Liver (tissue), 8 donors: ENCODE measurements at regions not wholly inside any gene's neighbourhood (a gene's known extent, or its start where the extent isn't known, plus 50 kb on each side); places are given as distances from the start of the nearest gene placed in this dataset.

Experiments
- DNase-seq: peaks from one replicate; pipeline ENCODE4 v3.0.0-alpha.2; 2017; ENCODE audit warnings: low spot score
- H3K27ac ChIP-seq, 2 donors: one replicate each; pipeline ENCODE4 v1.7.0; 2013; ENCODE audit warnings: inconsistent platforms in 2 of 2, low read length in 2 of 2, control low read depth in 1 of 2, low read depth in 1 of 2, mild to moderate bottlenecking in 1 of 2
- H3K27me3 ChIP-seq, 4 donors: one replicate each; pipeline versions ENCODE4 v1.6.1 to v1.7.0; 2013; ENCODE audit warnings: low read length in 3 of 4, inconsistent platforms in 1 of 4, mild to moderate bottlenecking in 1 of 4, moderate library complexity in 1 of 4; ENCODE audit not compliant: control insufficient read depth in 4 of 4, insufficient read depth in 4 of 4
- H3K36me3 ChIP-seq, 4 donors: one replicate each; pipeline versions ENCODE4 v1.6.1 to v1.7.0; 2013; ENCODE audit warnings: low read length in 3 of 4, mild to moderate bottlenecking in 3 of 4, low read depth in 1 of 4, moderate library complexity in 1 of 4; ENCODE audit not compliant: control insufficient read depth in 4 of 4, insufficient read depth in 3 of 4
- H3K4me1 ChIP-seq, 4 donors: one replicate each; pipeline versions ENCODE4 v1.6.1 to v1.7.0; 2013; ENCODE audit warnings: low read length in 3 of 4, mild to moderate bottlenecking in 3 of 4, moderate library complexity in 1 of 4; ENCODE audit not compliant: control insufficient read depth in 4 of 4, insufficient read depth in 4 of 4
- H3K4me3 ChIP-seq, 3 donors: one replicate each; pipeline versions ENCODE4 v1.6.1 to v1.7.0; 2013; ENCODE audit warnings: low read length in 3 of 3, control low read depth in 1 of 3, low read depth in 1 of 3, mild to moderate bottlenecking in 1 of 3
- H3K9ac ChIP-seq, 2 donors: one replicate each; pipeline ENCODE4 v1.7.0; 2013; ENCODE audit warnings: low read length in 2 of 2, mild to moderate bottlenecking in 2 of 2, moderate library complexity in 2 of 2, control low read depth in 1 of 2, low read depth in 1 of 2
- H3K9me3 ChIP-seq, 4 donors: one replicate each; pipeline versions ENCODE4 v1.6.1 to v1.7.0; 2013; ENCODE audit warnings: low read length in 3 of 4; ENCODE audit not compliant: control insufficient read depth in 4 of 4
- EGR1 ChIP-seq, 2 donors: IDR thresholded peaks; 2 replicates each; pipeline ENCODE4 v1.6.1; 2016 to 2018; ENCODE audit warnings: antibody characterized with exemption in 2 of 2, low read depth in 2 of 2
- FOXA1 ChIP-seq: IDR thresholded peaks from 2 replicates; pipeline ENCODE4 v1.6.1; 2016; ENCODE audit warnings: antibody characterized with exemption
- FOXA2 ChIP-seq: IDR thresholded peaks from 2 replicates; pipeline ENCODE4 v1.6.1; 2016; ENCODE audit warnings: antibody characterized with exemption
- GABPA ChIP-seq, 2 donors: IDR thresholded peaks in 1 of 2; conservative IDR thresholded peaks in 1 of 2; 2 replicates each; pipeline ENCODE4 v1.6.1; 2016; ENCODE audit warnings: antibody characterized with exemption in 2 of 2, mild to moderate bottlenecking in 1 of 2, moderate library complexity in 1 of 2
- HNF4A ChIP-seq, 2 donors: conservative IDR thresholded peaks; 2 replicates each; pipeline ENCODE4 v1.6.1; 2016; ENCODE audit warnings: antibody characterized with exemption in 2 of 2, mild to moderate bottlenecking in 2 of 2
- HNF4G ChIP-seq: IDR thresholded peaks from 2 replicates; pipeline ENCODE4 v1.6.1; 2016; ENCODE audit warnings: antibody characterized with exemption
- JUND ChIP-seq, 2 donors: IDR thresholded peaks; 2 replicates each; pipeline ENCODE4 v1.6.1; 2016; ENCODE audit warnings: antibody characterized with exemption in 2 of 2
- NR2F2 ChIP-seq: IDR thresholded peaks from 2 replicates; pipeline ENCODE4 v1.6.1; 2016; ENCODE audit warnings: antibody characterized with exemption
- RAD21 ChIP-seq, 2 donors: IDR thresholded peaks; 2 replicates each; pipeline ENCODE4 v1.6.1; 2016; ENCODE audit warnings: antibody characterized with exemption in 2 of 2, mild to moderate bottlenecking in 2 of 2
- RXRA ChIP-seq, 2 donors: IDR thresholded peaks; 2 replicates each; pipeline ENCODE4 v1.6.1; 2017 to 2018; ENCODE audit warnings: antibody characterized with exemption in 2 of 2, mild to moderate bottlenecking in 1 of 2
- SP1 ChIP-seq: IDR thresholded peaks from 2 replicates; pipeline ENCODE4 v1.6.1; 2018; ENCODE audit warnings: antibody characterized with exemption, mild to moderate bottlenecking
- TAF1 ChIP-seq: conservative IDR thresholded peaks from 2 replicates; pipeline ENCODE4 v1.6.1; 2016; ENCODE audit warnings: antibody characterized with exemption, mild to moderate bottlenecking
- YY1 ChIP-seq: IDR thresholded peaks from 2 replicates; pipeline ENCODE4 v1.6.1; 2016; ENCODE audit warnings: antibody characterized with exemption, mild to moderate bottlenecking
- WGBS: extraction: QIAGEN DNeasy Blood & Tissue Kit; methylation state at CpG from one replicate; pipeline ENCODE4 v1.1.7; 2013; 5-methylcytosine and 5-hydroxymethylcytosine counted together
- TF ChIP-seq, protein P1 (sequence below): IDR thresholded peaks from 2 replicates; pipeline ENCODE4 v1.6.1; 2016; ENCODE audit warnings: antibody characterized with exemption, mild to moderate bottlenecking
- TF ChIP-seq, protein P2 (sequence below): fragments of 150-350 bp; IDR thresholded peaks from 2 replicates; pipeline ENCODE4 v1.5.1; 2017; ENCODE audit warnings: improper control_type of control experiment, low read depth, low read length; ENCODE audit not compliant: missing input control
- TF ChIP-seq, protein P3 (sequence below): IDR thresholded peaks from 2 replicates; pipeline ENCODE4 v1.6.1; 2016; ENCODE audit warnings: antibody characterized with exemption
- TF ChIP-seq, protein P4 (sequence below): IDR thresholded peaks from 2 replicates; pipeline ENCODE4 v1.6.1; 2016; ENCODE audit warnings: antibody characterized with exemption
- TF ChIP-seq, protein P5 (sequence below): IDR thresholded peaks from 2 replicates; pipeline ENCODE4 v1.6.1; 2016; ENCODE audit warnings: antibody characterized with exemption
- donor health status: healthy.
- donor health status: healthy.
- donor health status: healthy.
- donor health status: healthy.
- donor health status: healthy.

DNA sequence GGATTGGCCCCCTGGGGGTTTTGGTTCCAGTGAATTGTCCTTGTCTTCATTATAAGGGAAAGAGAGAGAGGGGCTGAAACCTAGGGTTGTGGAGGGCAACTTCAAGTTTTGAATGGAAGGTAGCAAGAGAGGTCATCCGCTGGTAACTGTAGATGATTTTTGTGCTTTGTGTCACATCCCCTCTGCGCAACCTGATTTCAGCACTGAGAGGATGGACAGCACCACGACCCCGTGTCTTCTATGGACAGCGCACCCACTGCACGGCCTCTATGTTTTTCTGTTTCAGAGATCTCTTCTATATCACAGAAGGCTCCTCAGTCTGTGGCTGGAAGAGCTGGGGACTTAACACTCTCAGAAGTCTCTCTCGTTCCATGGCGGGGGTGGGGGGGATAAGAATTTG, 127.0 kb upstream of the RPH3A start:
- no peaks in the 10 kb centered on the region for H3K9me3 ChIP-seq
- no peaks in the 10 kb centered on the region for H3K36me3 ChIP-seq
- 36% methylated on average over 8 of the region's 8 CpGs for WGBS
- no peak for DNase-seq
- no peak overlapping the region for H3K27ac ChIP-seq
- no peak for TF ChIP-seq HNF4G
- no peak for TF ChIP-seq SP1
- TF ChIP-seq, protein P1, sequence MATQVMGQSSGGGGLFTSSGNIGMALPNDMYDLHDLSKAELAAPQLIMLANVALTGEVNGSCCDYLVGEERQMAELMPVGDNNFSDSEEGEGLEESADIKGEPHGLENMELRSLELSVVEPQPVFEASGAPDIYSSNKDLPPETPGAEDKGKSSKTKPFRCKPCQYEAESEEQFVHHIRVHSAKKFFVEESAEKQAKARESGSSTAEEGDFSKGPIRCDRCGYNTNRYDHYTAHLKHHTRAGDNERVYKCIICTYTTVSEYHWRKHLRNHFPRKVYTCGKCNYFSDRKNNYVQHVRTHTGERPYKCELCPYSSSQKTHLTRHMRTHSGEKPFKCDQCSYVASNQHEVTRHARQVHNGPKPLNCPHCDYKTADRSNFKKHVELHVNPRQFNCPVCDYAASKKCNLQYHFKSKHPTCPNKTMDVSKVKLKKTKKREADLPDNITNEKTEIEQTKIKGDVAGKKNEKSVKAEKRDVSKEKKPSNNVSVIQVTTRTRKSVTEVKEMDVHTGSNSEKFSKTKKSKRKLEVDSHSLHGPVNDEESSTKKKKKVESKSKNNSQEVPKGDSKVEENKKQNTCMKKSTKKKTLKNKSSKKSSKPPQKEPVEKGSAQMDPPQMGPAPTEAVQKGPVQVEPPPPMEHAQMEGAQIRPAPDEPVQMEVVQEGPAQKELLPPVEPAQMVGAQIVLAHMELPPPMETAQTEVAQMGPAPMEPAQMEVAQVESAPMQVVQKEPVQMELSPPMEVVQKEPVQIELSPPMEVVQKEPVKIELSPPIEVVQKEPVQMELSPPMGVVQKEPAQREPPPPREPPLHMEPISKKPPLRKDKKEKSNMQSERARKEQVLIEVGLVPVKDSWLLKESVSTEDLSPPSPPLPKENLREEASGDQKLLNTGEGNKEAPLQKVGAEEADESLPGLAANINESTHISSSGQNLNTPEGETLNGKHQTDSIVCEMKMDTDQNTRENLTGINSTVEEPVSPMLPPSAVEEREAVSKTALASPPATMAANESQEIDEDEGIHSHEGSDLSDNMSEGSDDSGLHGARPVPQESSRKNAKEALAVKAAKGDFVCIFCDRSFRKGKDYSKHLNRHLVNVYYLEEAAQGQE = peak; percentile 98
- TF ChIP-seq, protein P2, sequence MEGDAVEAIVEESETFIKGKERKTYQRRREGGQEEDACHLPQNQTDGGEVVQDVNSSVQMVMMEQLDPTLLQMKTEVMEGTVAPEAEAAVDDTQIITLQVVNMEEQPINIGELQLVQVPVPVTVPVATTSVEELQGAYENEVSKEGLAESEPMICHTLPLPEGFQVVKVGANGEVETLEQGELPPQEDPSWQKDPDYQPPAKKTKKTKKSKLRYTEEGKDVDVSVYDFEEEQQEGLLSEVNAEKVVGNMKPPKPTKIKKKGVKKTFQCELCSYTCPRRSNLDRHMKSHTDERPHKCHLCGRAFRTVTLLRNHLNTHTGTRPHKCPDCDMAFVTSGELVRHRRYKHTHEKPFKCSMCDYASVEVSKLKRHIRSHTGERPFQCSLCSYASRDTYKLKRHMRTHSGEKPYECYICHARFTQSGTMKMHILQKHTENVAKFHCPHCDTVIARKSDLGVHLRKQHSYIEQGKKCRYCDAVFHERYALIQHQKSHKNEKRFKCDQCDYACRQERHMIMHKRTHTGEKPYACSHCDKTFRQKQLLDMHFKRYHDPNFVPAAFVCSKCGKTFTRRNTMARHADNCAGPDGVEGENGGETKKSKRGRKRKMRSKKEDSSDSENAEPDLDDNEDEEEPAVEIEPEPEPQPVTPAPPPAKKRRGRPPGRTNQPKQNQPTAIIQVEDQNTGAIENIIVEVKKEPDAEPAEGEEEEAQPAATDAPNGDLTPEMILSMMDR = no peak
- no peak for TF ChIP-seq RAD21 (IDR thresholded peaks at IDR 0.05)
- no peak overlapping the region for H3K9ac ChIP-seq
- H3K27me3 ChIP-seq = peaks cover 0 to 7% (median 2%) of the 10 kb centered on the region in 4 donors
- no peak overlapping the region for H3K4me3 ChIP-seq
- no peaks in the 10 kb centered on the region for H3K4me1 ChIP-seq

DNA sequence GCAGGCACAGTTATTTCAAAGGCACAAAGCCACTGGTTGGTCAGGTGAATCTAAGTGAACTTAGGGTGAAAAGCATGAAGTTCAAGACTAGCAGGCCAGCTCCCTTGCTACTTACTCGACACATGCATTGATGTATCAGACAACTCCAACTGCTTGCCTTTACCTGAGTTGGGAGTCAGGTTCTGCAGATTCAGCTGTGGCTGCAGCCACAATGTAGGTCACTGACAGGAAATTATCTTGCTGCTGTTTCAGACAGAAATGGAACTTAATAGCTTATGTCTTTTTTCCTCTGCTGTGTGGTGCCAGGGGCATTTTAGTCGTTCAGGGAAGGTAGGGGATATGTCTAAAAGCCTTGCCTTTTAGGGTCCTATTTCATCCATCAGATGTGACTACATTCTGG, 125.6 kb upstream of the RPH3A start:
- TF ChIP-seq JUND (IDR thresholded peaks at IDR 0.05) (no peak), EGR1 (IDR thresholded peaks at IDR 0.05; ENCODE audit: low read depth in 2 of 2) (no peak), YY1 (no peak), FOXA2 (no peak), HNF4A (conservative IDR thresholded peaks at IDR 0.05) (no peak), NR2F2 (no peak), RXRA (IDR thresholded peaks at IDR 0.05) (no peak), RAD21 (IDR thresholded peaks at IDR 0.05) (no peak), HNF4G (no peak), SP1 (no peak), TAF1 (no peak), GABPA (IDR thresholded peaks at IDR 0.05 in 1 of 2, conservative IDR thresholded peaks at IDR 0.05 in 1 of 2) (no peak), FOXA1 (no peak)
- TF ChIP-seq, protein P3, sequence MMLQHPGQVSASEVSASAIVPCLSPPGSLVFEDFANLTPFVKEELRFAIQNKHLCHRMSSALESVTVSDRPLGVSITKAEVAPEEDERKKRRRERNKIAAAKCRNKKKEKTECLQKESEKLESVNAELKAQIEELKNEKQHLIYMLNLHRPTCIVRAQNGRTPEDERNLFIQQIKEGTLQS = no peak
- TF ChIP-seq, protein P4, sequence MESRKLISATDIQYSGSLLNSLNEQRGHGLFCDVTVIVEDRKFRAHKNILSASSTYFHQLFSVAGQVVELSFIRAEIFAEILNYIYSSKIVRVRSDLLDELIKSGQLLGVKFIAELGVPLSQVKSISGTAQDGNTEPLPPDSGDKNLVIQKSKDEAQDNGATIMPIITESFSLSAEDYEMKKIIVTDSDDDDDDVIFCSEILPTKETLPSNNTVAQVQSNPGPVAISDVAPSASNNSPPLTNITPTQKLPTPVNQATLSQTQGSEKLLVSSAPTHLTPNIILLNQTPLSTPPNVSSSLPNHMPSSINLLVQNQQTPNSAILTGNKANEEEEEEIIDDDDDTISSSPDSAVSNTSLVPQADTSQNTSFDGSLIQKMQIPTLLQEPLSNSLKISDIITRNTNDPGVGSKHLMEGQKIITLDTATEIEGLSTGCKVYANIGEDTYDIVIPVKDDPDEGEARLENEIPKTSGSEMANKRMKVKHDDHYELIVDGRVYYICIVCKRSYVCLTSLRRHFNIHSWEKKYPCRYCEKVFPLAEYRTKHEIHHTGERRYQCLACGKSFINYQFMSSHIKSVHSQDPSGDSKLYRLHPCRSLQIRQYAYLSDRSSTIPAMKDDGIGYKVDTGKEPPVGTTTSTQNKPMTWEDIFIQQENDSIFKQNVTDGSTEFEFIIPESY = no peak
- TF ChIP-seq, protein P1 = no peak
- TF ChIP-seq, protein P2 = no peak
- TF ChIP-seq, protein P5, sequence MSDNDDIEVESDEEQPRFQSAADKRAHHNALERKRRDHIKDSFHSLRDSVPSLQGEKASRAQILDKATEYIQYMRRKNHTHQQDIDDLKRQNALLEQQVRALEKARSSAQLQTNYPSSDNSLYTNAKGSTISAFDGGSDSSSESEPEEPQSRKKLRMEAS = no peak
- Histone ChIP-seq H3K4me3 (no peak overlapping the region), H3K27ac (no peak overlapping the region), H3K9ac (no peak overlapping the region), H3K9me3 (no peaks in the 10 kb centered on the region), H3K27me3 (peaks cover 0 to 5% (median 2%) of the 10 kb centered on the region in 4 donors), H3K36me3 (no peaks in the 10 kb centered on the region), H3K4me1 (no peaks in the 10 kb centered on the region)
- WGBS = 43% methylated on average over 2 of the region's 2 CpGs
- DNase-seq = no peak
